ENCODE measurements at regions not wholly inside any gene's neighbourhood (a gene's known extent, or its start where the extent isn't known, plus 50 kb on each side); places are given as distances from the start of the nearest gene placed in this dataset.

DNA sequence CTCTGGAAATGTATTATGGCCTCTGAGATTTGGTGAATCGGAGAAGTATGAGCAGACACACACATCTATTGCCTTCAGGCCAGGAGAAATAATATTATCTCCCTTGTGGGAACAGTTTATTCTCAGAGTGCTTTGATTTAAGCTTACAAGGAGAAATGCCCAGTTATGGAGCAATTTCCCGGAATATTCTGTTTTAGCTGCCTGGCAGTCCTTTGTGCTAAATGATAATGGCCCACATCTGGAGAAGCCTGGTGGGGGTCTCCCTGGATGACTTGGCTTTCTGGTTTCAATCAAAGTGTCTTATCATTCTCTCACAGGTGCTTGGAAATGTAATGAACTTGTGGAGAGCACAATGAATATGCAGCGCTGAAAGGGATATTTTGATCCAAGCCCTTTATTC, 389.6 kb upstream of the USP24 start:
- H3K4me1 Mint-ChIP-seq (ENCODE audit: low read depth, unreplicated experiment): no peaks in the 10 kb centered on the region
- TF ChIP-seq, protein P1, sequence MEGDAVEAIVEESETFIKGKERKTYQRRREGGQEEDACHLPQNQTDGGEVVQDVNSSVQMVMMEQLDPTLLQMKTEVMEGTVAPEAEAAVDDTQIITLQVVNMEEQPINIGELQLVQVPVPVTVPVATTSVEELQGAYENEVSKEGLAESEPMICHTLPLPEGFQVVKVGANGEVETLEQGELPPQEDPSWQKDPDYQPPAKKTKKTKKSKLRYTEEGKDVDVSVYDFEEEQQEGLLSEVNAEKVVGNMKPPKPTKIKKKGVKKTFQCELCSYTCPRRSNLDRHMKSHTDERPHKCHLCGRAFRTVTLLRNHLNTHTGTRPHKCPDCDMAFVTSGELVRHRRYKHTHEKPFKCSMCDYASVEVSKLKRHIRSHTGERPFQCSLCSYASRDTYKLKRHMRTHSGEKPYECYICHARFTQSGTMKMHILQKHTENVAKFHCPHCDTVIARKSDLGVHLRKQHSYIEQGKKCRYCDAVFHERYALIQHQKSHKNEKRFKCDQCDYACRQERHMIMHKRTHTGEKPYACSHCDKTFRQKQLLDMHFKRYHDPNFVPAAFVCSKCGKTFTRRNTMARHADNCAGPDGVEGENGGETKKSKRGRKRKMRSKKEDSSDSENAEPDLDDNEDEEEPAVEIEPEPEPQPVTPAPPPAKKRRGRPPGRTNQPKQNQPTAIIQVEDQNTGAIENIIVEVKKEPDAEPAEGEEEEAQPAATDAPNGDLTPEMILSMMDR (IDR thresholded peaks at IDR 0.05; ENCODE audit: partially characterized antibody, unreplicated experiment): no peak
- H3K27me3 Mint-ChIP-seq (ENCODE audit: unreplicated experiment): peaks cover 1% of the 10 kb centered on the region
- H3K9me3 Mint-ChIP-seq (ENCODE audit: unreplicated experiment): peaks cover 6% of the 10 kb centered on the region
- no peak overlapping the region for H3K4me3 Mint-ChIP-seq (ENCODE audit: unreplicated experiment)
- no peak for DNase-seq
- no peak overlapping the region for H3K27ac Mint-ChIP-seq (ENCODE audit: unreplicated experiment)
- peaks cover 9% of the 10 kb centered on the region for H3K36me3 Mint-ChIP-seq (ENCODE audit: unreplicated experiment)

DNA sequence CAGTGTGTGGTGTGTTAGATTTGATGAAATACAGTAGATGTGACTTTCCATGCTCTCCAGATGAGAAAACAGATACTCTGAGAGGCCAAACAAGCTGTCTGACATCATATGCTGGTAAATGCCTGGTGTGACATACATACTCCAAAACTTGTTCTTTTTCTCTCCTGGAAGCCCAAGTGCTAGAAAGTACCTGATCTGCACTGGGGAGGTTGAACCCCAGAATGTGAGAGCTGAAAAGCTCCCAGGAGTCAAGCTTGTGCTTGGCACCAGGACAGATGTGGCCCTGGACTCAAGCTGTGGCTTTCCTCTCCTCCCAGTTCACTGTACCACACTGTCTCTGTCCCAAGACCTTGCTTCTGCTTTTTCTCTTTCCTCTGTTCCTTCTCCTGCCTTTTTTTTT, 389.0 kb upstream of the USP24 start:
- Mint-ChIP-seq H3K27ac (ENCODE audit: unreplicated experiment) (no peak overlapping the region), H3K9me3 (ENCODE audit: unreplicated experiment) (peaks cover 6% of the 10 kb centered on the region), H3K36me3 (ENCODE audit: unreplicated experiment) (peaks cover 9% of the 10 kb centered on the region), H3K4me3 (ENCODE audit: unreplicated experiment) (no peak overlapping the region), H3K4me1 (ENCODE audit: low read depth, unreplicated experiment) (no peaks in the 10 kb centered on the region), H3K27me3 (ENCODE audit: unreplicated experiment) (peaks cover 2% of the 10 kb centered on the region)
- TF ChIP-seq, protein P1 (IDR thresholded peaks at IDR 0.05; ENCODE audit: partially characterized antibody, unreplicated experiment): no peak
- DNase-seq: no peak

DNA sequence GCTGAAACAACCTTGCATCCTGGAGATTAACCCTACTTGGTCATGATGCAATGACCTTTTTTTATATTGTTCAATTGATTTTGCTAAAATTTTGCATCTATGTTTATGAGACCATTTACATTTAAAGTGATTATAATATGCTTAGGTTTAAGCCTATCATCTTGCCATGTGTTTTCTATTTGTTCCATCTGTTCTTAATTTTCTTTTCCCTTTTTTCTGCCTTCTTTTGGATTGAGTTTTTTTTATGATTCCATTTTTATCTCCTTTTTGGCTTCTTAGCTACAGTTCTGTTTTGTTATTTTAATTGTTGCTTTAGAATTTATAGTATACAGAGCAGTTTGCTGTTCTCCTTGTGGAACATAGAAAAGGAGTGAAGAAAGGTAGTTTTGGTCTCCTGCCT, 385.1 kb upstream of the USP24 start:
- no peak overlapping the region for H3K27ac Mint-ChIP-seq (ENCODE audit: unreplicated experiment)
- peaks cover 2% of the 10 kb centered on the region for H3K27me3 Mint-ChIP-seq (ENCODE audit: unreplicated experiment)
- peaks cover 12% of the 10 kb centered on the region for H3K36me3 Mint-ChIP-seq (ENCODE audit: unreplicated experiment)
- no peaks in the 10 kb centered on the region for H3K4me1 Mint-ChIP-seq (ENCODE audit: low read depth, unreplicated experiment)
- H3K9me3 Mint-ChIP-seq (ENCODE audit: unreplicated experiment): no peaks in the 10 kb centered on the region
- no peak overlapping the region for H3K4me3 Mint-ChIP-seq (ENCODE audit: unreplicated experiment)
- DNase-seq: no peak
- TF ChIP-seq, protein P1 (IDR thresholded peaks at IDR 0.05; ENCODE audit: partially characterized antibody, unreplicated experiment): no peak

DNA sequence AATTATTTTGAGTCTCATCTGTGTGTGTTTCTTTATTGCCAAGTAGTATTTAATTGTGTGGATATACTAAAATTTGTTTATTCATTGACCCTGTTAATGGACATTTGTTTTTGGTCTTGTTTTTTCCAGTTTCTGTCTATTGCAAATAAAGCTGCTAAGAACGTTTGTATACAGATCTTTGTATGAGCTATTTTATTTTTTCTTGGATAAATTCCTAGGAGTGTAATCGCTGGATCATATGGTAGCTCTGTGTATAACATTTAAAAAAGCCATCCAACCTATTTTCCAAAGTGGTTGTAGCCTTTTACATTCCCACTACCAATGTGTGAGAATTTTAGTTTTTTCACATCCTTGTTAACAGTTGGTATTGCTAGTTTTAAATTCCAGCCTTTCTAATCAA, 382.7 kb upstream of the USP24 start:
- no peaks in the 10 kb centered on the region for H3K9me3 Mint-ChIP-seq (ENCODE audit: unreplicated experiment)
- TF ChIP-seq, protein P1 (IDR thresholded peaks at IDR 0.05; ENCODE audit: partially characterized antibody, unreplicated experiment): no peak
- peaks cover 12% of the 10 kb centered on the region for H3K36me3 Mint-ChIP-seq (ENCODE audit: unreplicated experiment)
- DNase-seq: no peak
- no peak overlapping the region for H3K27ac Mint-ChIP-seq (ENCODE audit: unreplicated experiment)
- no peaks in the 10 kb centered on the region for H3K4me1 Mint-ChIP-seq (ENCODE audit: low read depth, unreplicated experiment)
- H3K27me3 Mint-ChIP-seq (ENCODE audit: unreplicated experiment): peaks cover 2% of the 10 kb centered on the region
- no peak overlapping the region for H3K4me3 Mint-ChIP-seq (ENCODE audit: unreplicated experiment)

DNA sequence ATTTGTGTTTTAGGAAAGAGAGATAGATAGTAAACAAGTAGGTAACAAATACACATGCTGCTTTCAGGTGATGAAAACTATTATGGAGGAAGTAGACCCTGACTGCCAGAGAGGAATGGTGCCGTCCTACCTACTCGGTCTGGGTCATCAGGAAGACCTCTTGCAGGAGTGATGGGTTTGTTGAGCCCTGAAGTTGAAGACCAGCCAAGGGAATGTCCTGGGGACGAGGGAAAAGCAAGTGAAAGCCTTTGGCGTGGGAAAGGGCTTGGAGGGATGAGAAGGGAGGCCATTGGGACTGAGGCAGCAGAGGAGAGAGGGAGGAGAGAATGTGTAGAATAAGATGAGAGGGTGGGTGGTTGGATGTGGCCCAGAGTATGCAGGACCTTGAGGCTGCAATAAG, 379.5 kb upstream of the USP24 start:
- Mint-ChIP-seq H3K27ac (ENCODE audit: unreplicated experiment) (no peak overlapping the region), H3K27me3 (ENCODE audit: unreplicated experiment) (no peaks in the 10 kb centered on the region), H3K4me3 (ENCODE audit: unreplicated experiment) (no peak overlapping the region), H3K36me3 (ENCODE audit: unreplicated experiment) (peaks cover 12% of the 10 kb centered on the region), H3K9me3 (ENCODE audit: unreplicated experiment) (no peaks in the 10 kb centered on the region), H3K4me1 (ENCODE audit: low read depth, unreplicated experiment) (no peaks in the 10 kb centered on the region)
- TF ChIP-seq, protein P1 (IDR thresholded peaks at IDR 0.05; ENCODE audit: partially characterized antibody, unreplicated experiment): no peak
- DNase-seq: no peak

Measured in glutamatergic neuron (in vitro differentiated cells).